ENCODE measurements at regions not wholly inside any gene's neighbourhood (a gene's known extent, or its start where the extent isn't known, plus 50 kb on each side); places are given as distances from the start of the nearest gene placed in this dataset.

DNA sequence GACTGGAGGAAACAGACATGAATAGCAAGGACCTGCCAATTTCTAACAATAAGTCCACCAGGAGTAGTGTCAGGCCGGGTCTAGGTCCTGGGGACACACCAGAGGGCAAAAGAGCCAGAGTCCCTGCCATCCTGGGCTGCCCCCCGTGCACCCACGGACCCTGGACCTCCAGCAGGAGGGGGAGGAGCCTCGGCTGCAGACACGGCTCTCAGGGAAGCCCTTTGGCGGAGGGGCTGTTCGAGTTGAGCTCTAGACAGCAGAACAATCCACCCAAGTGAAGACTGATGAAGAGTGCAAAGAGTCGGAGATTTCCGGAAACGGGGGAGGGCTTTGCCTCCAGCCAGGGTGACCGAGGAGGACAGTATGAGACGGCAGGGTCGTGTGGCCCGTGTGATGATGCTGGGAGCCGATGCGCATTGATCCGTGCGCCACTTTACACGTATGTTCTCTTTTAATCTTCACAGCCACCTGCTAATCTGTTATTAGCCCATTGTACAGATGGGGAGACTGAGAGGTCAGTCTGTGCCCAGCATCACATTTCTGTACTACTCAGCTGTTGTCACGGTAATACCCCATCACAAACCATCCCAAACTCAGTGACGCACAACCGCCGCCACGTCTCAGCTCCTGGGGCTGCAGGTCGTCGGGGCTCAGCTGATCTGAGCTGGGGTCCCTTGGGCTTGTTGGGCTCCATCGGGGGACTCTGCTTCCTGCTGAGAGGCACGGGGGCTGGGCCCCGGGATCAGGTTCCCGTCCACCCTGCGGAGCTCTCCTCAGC is 502.0 kb downstream of the PREX1 start:
- Histone ChIP-seq H3K4me3 (no peak overlapping the region), H3K27me3 (no peaks in the 10 kb centered on the region), H3K27ac (no peak overlapping the region), H3K36me3 (no peaks in the 10 kb centered on the region), H3K4me1 (no peaks in the 10 kb centered on the region), H3K9me3 (no peaks in the 10 kb centered on the region)
- intact Hi-C loops (cut with DNase I): no loop called here
- no peak for ATAC-seq
- DNase-seq: no peak
- TF ChIP-seq, protein P1, sequence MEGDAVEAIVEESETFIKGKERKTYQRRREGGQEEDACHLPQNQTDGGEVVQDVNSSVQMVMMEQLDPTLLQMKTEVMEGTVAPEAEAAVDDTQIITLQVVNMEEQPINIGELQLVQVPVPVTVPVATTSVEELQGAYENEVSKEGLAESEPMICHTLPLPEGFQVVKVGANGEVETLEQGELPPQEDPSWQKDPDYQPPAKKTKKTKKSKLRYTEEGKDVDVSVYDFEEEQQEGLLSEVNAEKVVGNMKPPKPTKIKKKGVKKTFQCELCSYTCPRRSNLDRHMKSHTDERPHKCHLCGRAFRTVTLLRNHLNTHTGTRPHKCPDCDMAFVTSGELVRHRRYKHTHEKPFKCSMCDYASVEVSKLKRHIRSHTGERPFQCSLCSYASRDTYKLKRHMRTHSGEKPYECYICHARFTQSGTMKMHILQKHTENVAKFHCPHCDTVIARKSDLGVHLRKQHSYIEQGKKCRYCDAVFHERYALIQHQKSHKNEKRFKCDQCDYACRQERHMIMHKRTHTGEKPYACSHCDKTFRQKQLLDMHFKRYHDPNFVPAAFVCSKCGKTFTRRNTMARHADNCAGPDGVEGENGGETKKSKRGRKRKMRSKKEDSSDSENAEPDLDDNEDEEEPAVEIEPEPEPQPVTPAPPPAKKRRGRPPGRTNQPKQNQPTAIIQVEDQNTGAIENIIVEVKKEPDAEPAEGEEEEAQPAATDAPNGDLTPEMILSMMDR (IDR thresholded peaks at IDR 0.05): no peak

- Histone ChIP-seq H3K4me1 (no peaks in the 10 kb centered on the region), H3K27ac (no peak overlapping the region), H3K36me3 (no peaks in the 10 kb centered on the region), H3K27me3 (no peaks in the 10 kb centered on the region), H3K9me3 (no peaks in the 10 kb centered on the region), H3K4me3 (no peak overlapping the region)
- intact Hi-C loops (cut with DNase I): no loop called here
- no peak for DNase-seq
- TF ChIP-seq, protein P1 (IDR thresholded peaks at IDR 0.05): no peak
- ATAC-seq: no peak
Measured at GRCh38 chr20:48324744-48325143, 503.1 kb downstream of the PREX1 start.

DNA sequence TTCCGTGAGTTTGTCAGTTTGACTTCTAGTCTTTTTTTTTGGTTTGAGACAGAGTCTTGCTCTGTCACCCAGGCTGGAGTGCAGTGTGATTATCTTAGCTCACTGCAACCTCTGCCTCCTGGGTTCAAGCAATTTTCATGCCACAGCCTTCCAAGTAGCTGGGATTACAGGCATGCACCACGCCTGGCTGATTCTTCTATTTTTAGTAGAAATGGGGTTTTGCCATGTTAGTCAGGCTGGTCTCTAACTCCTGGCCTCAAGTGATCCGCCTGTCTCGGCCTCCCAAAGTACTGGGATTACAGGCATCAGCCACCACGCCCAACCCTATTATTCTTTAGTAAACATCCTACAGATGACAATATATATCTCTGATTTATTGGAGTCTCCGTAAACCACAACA is 506.5 kb downstream of the PREX1 start:
- no peaks in the 10 kb centered on the region for H3K4me1 ChIP-seq
- H3K36me3 ChIP-seq: no peaks in the 10 kb centered on the region
- DNase-seq: no peak
- ATAC-seq: no peak
- H3K4me3 ChIP-seq: no peak overlapping the region
- no peaks in the 10 kb centered on the region for H3K9me3 ChIP-seq
- no peaks in the 10 kb centered on the region for H3K27me3 ChIP-seq
- TF ChIP-seq, protein P1 (IDR thresholded peaks at IDR 0.05): no peak
- intact Hi-C loops (cut with DNase I): no loop called here
- no peak overlapping the region for H3K27ac ChIP-seq

DNA sequence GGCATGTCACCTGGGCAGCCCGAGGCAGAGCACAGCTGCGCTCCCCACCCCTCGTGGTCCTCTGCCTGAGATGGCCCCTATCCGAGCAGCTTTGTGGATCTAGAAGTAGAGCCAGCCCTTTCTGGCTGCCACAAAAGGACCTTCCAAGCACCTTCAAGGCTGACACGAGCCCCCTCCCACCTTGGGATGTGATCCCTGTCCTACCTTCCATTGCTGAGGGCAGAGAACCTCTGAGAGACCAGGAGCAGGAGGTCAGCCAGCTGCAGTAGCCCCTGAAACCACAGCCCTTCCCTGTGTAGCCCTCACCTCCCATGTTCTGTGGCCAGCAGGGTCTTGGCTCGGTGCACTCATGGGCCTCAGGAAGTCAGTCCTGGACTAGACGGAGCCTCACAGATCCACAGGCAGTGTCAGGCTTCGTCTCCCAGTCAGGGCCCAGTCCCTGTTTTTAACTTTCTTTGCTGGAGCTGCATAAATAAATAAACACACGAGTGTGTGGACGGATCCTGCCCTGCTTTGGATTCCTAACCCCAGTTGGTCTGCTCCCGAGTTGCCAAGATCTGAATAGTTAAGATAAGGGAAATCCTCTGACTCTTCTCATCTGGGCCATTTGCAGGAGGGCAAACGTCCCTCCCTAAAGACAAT is 507.7 kb downstream of the PREX1 start:
- H3K36me3 ChIP-seq: no peaks in the 10 kb centered on the region
- H3K4me1 ChIP-seq: no peaks in the 10 kb centered on the region
- intact Hi-C loops (cut with DNase I): no loop called here
- H3K9me3 ChIP-seq: no peaks in the 10 kb centered on the region
- H3K27ac ChIP-seq: no peak overlapping the region
- H3K4me3 ChIP-seq: no peak overlapping the region
- no peak for DNase-seq
- H3K27me3 ChIP-seq: no peaks in the 10 kb centered on the region
- no peak for ATAC-seq
- TF ChIP-seq, protein P1 (IDR thresholded peaks at IDR 0.05): no peak

GRCh38 chr20:48317578-48317977 is 510.2 kb downstream of the PREX1 start:
- DNase-seq (no peak), ATAC-seq (no peak)
- H3K4me1 ChIP-seq: no peaks in the 10 kb centered on the region

More at GRCh38 chr20:48317578-48317977, 510.2 kb downstream of the PREX1 start:
- Histone ChIP-seq H3K9me3 (no peaks in the 10 kb centered on the region), H3K27ac (no peak overlapping the region), H3K4me3 (no peak overlapping the region), H3K27me3 (no peaks in the 10 kb centered on the region), H3K36me3 (no peaks in the 10 kb centered on the region)
- TF ChIP-seq, protein P1 (IDR thresholded peaks at IDR 0.05): no peak
- intact Hi-C loops (cut with DNase I): no loop called here
